ENCODE measurements at regions not wholly inside any gene's neighbourhood (a gene's known extent, or its start where the extent isn't known, plus 50 kb on each side); places are given as distances from the start of the nearest gene placed in this dataset.

GRCh38 chr5:44546286-44546685 lies 157.1 kb upstream of the FGF10 start:
- Mint-ChIP-seq H3K36me3 (ENCODE audit: low read depth) (no peaks in the 10 kb centered on the region), H3K27ac (no peak overlapping the region), H3K4me1 (ENCODE audit: low read depth) (no peaks in the 10 kb centered on the region), H3K4me3 (no peak overlapping the region), H3K27me3 (ENCODE audit: insufficient read depth) (no peaks in the 10 kb centered on the region), H3K9me3 (no peaks in the 10 kb centered on the region; the same call in 1 of the 2 replicates)
- DNase-seq, result peak; percentile 58
- TF ChIP-seq CTCF (IDR thresholded peaks at IDR 0.05), result no peak

DNA sequence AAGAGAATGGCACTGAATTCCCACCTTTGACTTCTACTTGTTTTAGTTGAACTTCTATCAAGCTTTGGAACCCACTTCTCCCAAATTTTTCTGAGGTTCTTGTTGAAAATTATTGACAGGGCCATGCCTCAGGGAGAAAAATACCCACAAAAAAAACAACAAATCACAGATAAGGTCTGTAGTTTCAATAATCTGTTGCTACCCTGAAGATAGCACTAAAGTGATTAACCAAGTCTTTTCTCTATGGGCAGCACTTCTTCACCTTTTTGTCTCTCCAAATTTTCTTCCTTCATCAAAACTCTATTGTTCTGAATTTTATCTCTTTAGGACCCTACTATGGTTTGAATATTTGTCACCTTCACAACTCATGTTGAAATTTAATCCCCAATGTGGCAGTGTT lies 154.3 kb upstream of the FGF10 start:
- H3K27ac Mint-ChIP-seq, result no peak overlapping the region
- H3K9me3 Mint-ChIP-seq, result peaks cover 5% of the 10 kb centered on the region
- no peak overlapping the region for H3K4me3 Mint-ChIP-seq
- no peaks in the 10 kb centered on the region for H3K36me3 Mint-ChIP-seq (ENCODE audit: low read depth)
- DNase-seq, result no peak
- peaks cover 1% of the 10 kb centered on the region; the same call in 1 of the 2 replicates for H3K27me3 Mint-ChIP-seq (ENCODE audit: insufficient read depth)
- no peaks in the 10 kb centered on the region for H3K4me1 Mint-ChIP-seq (ENCODE audit: low read depth)
- no peak for TF ChIP-seq CTCF (IDR thresholded peaks at IDR 0.05)

GRCh38 chr5:44542470-44542869 lies 153.2 kb upstream of the FGF10 start:
- H3K4me1 Mint-ChIP-seq (ENCODE audit: low read depth), result no peaks in the 10 kb centered on the region
- H3K27me3 Mint-ChIP-seq (ENCODE audit: insufficient read depth), result peaks cover 1% of the 10 kb centered on the region; the same call in 1 of the 2 replicates
- H3K36me3 Mint-ChIP-seq (ENCODE audit: low read depth), result no peaks in the 10 kb centered on the region
- TF ChIP-seq CTCF (IDR thresholded peaks at IDR 0.05), result no peak
- no peak overlapping the region for H3K4me3 Mint-ChIP-seq
- no peak overlapping the region for H3K27ac Mint-ChIP-seq
- H3K9me3 Mint-ChIP-seq, result peaks cover 9% of the 10 kb centered on the region
- DNase-seq, result no peak

GRCh38 chr5:44539602-44539919 lies 150.3 kb upstream of the FGF10 start:
- TF ChIP-seq CTCF (IDR thresholded peaks at IDR 0.05), result no peak
- Mint-ChIP-seq H3K9me3 (peaks cover 9% of the 10 kb centered on the region), H3K27ac (no peak overlapping the region), H3K4me1 (ENCODE audit: low read depth) (no peaks in the 10 kb centered on the region), H3K27me3 (ENCODE audit: insufficient read depth) (peaks cover 1% of the 10 kb centered on the region; the same call in 1 of the 2 replicates), H3K4me3 (no peak overlapping the region), H3K36me3 (ENCODE audit: low read depth) (no peaks in the 10 kb centered on the region)
- no peak for DNase-seq

- H3K9me3 Mint-ChIP-seq, result peaks cover 9% of the 10 kb centered on the region
- H3K27ac Mint-ChIP-seq, result no peak overlapping the region
- no peak overlapping the region for H3K4me3 Mint-ChIP-seq
- H3K36me3 Mint-ChIP-seq (ENCODE audit: low read depth), result no peaks in the 10 kb centered on the region
- peaks cover 1% of the 10 kb centered on the region; the same call in 1 of the 2 replicates for H3K27me3 Mint-ChIP-seq (ENCODE audit: insufficient read depth)
- no peaks in the 10 kb centered on the region for H3K4me1 Mint-ChIP-seq (ENCODE audit: low read depth)
- no peak for TF ChIP-seq CTCF (IDR thresholded peaks at IDR 0.05)
- no peak for DNase-seq
Observed at GRCh38 chr5:44538797-44539601, 149.8 kb upstream of the FGF10 start.

Data from HFFc6 (cell line).